ENCODE measurements at regions not wholly inside any gene's neighbourhood (a gene's known extent, or its start where the extent isn't known, plus 50 kb on each side); places are given as distances from the start of the nearest gene placed in this dataset.
A peak's percentile ranks its signal among the peaks of the same experiment; 100 is the strongest.

- H3K27ac ChIP-seq (ENCODE audit: low read depth in 2 of 2, low read length in 2 of 2) = no peak overlapping the region
- no peaks in the 10 kb centered on the region for H3K27me3 ChIP-seq (ENCODE audit: control insufficient read depth in 2 of 2, insufficient read depth in 2 of 2, low read length in 2 of 2)
- no peaks in the 10 kb centered on the region for H3K36me3 ChIP-seq (ENCODE audit: control insufficient read depth in 2 of 2, insufficient read depth in 2 of 2, low read length in 2 of 2)
- H3K9me3 ChIP-seq (ENCODE audit: control insufficient read depth in 2 of 2, low read length in 2 of 2) = no peaks in the 10 kb centered on the region
- H3K9ac ChIP-seq (ENCODE audit: low read depth in 1 of 2, low read length in 2 of 2) = no peak overlapping the region
- no peaks in the 10 kb centered on the region for H3K4me1 ChIP-seq (ENCODE audit: control insufficient read depth in 2 of 2, insufficient read depth in 2 of 2, low read length in 2 of 2)
- peak overlapping the region in 1 of 2 donors; percentile 23 for H3K4me3 ChIP-seq (ENCODE audit: low read length in 2 of 2)
Measured at GRCh38 chr18:25921677-25922421, 168.6 kb downstream of the SS18 start.

GRCh38 chr18:25915907-25916306 lies 174.5 kb downstream of the SS18 start:
- Histone ChIP-seq H3K9ac (ENCODE audit: low read depth in 1 of 2, low read length in 2 of 2) (no peak overlapping the region), H3K27ac (ENCODE audit: low read depth in 2 of 2, low read length in 2 of 2) (no peak overlapping the region), H3K4me1 (ENCODE audit: control insufficient read depth in 2 of 2, insufficient read depth in 2 of 2, low read length in 2 of 2) (no peaks in the 10 kb centered on the region), H3K36me3 (ENCODE audit: control insufficient read depth in 2 of 2, insufficient read depth in 2 of 2, low read length in 2 of 2) (no peaks in the 10 kb centered on the region), H3K9me3 (ENCODE audit: control insufficient read depth in 2 of 2, low read length in 2 of 2) (no peaks in the 10 kb centered on the region), H3K27me3 (ENCODE audit: control insufficient read depth in 2 of 2, insufficient read depth in 2 of 2, low read length in 2 of 2) (no peaks in the 10 kb centered on the region), H3K4me3 (ENCODE audit: low read length in 2 of 2) (no peak overlapping the region)

GRCh38 chr18:25898965-25899364 lies 191.4 kb downstream of the SS18 start:
- no peak overlapping the region for H3K9ac ChIP-seq (ENCODE audit: low read depth in 1 of 2, low read length in 2 of 2)
- no peaks in the 10 kb centered on the region for H3K9me3 ChIP-seq (ENCODE audit: control insufficient read depth in 2 of 2, low read length in 2 of 2)
- H3K27ac ChIP-seq (ENCODE audit: low read depth in 2 of 2, low read length in 2 of 2) = no peak overlapping the region
- H3K27me3 ChIP-seq (ENCODE audit: control insufficient read depth in 2 of 2, insufficient read depth in 2 of 2, low read length in 2 of 2) = no peaks in the 10 kb centered on the region
- no peaks in the 10 kb centered on the region for H3K4me1 ChIP-seq (ENCODE audit: control insufficient read depth in 2 of 2, insufficient read depth in 2 of 2, low read length in 2 of 2)
- no peaks in the 10 kb centered on the region for H3K36me3 ChIP-seq (ENCODE audit: control insufficient read depth in 2 of 2, insufficient read depth in 2 of 2, low read length in 2 of 2)
- no peak overlapping the region for H3K4me3 ChIP-seq (ENCODE audit: low read length in 2 of 2)

GRCh38 chr18:25896956-25897355 lies 193.5 kb downstream of the SS18 start:
- Histone ChIP-seq H3K4me1 (ENCODE audit: control insufficient read depth in 2 of 2, insufficient read depth in 2 of 2, low read length in 2 of 2) (no peaks in the 10 kb centered on the region), H3K4me3 (ENCODE audit: low read length in 2 of 2) (no peak overlapping the region), H3K27ac (ENCODE audit: low read depth in 2 of 2, low read length in 2 of 2) (no peak overlapping the region), H3K36me3 (ENCODE audit: control insufficient read depth in 2 of 2, insufficient read depth in 2 of 2, low read length in 2 of 2) (no peaks in the 10 kb centered on the region), H3K27me3 (ENCODE audit: control insufficient read depth in 2 of 2, insufficient read depth in 2 of 2, low read length in 2 of 2) (no peaks in the 10 kb centered on the region), H3K9ac (ENCODE audit: low read depth in 1 of 2, low read length in 2 of 2) (no peak overlapping the region), H3K9me3 (ENCODE audit: control insufficient read depth in 2 of 2, low read length in 2 of 2) (no peaks in the 10 kb centered on the region)

GRCh38 chr18:25896178-25896780 lies 194.1 kb downstream of the SS18 start:
- Histone ChIP-seq H3K4me3 (ENCODE audit: low read length in 2 of 2) (no peak overlapping the region), H3K9me3 (ENCODE audit: control insufficient read depth in 2 of 2, low read length in 2 of 2) (no peaks in the 10 kb centered on the region), H3K27me3 (ENCODE audit: control insufficient read depth in 2 of 2, insufficient read depth in 2 of 2, low read length in 2 of 2) (no peaks in the 10 kb centered on the region), H3K27ac (ENCODE audit: low read depth in 2 of 2, low read length in 2 of 2) (no peak overlapping the region), H3K9ac (ENCODE audit: low read depth in 1 of 2, low read length in 2 of 2) (no peak overlapping the region), H3K36me3 (ENCODE audit: control insufficient read depth in 2 of 2, insufficient read depth in 2 of 2, low read length in 2 of 2) (no peaks in the 10 kb centered on the region), H3K4me1 (ENCODE audit: control insufficient read depth in 2 of 2, insufficient read depth in 2 of 2, low read length in 2 of 2) (no peaks in the 10 kb centered on the region)

GRCh38 chr18:25895518-25895917 lies 194.9 kb downstream of the SS18 start:
- Histone ChIP-seq H3K36me3 (ENCODE audit: control insufficient read depth in 2 of 2, insufficient read depth in 2 of 2, low read length in 2 of 2) (no peaks in the 10 kb centered on the region), H3K4me1 (ENCODE audit: control insufficient read depth in 2 of 2, insufficient read depth in 2 of 2, low read length in 2 of 2) (no peaks in the 10 kb centered on the region), H3K9me3 (ENCODE audit: control insufficient read depth in 2 of 2, low read length in 2 of 2) (no peaks in the 10 kb centered on the region), H3K27ac (ENCODE audit: low read depth in 2 of 2, low read length in 2 of 2) (no peak overlapping the region), H3K27me3 (ENCODE audit: control insufficient read depth in 2 of 2, insufficient read depth in 2 of 2, low read length in 2 of 2) (no peaks in the 10 kb centered on the region), H3K9ac (ENCODE audit: low read depth in 1 of 2, low read length in 2 of 2) (no peak overlapping the region), H3K4me3 (ENCODE audit: low read length in 2 of 2) (no peak overlapping the region)

GRCh38 chr18:25886283-25886682 lies 204.1 kb downstream of the SS18 start:
- no peak overlapping the region for H3K27ac ChIP-seq (ENCODE audit: low read depth in 2 of 2, low read length in 2 of 2)

GRCh38 chr18:25883091-25883490 lies 207.3 kb downstream of the SS18 start:
- no peaks in the 10 kb centered on the region for H3K36me3 ChIP-seq (ENCODE audit: control insufficient read depth in 2 of 2, insufficient read depth in 2 of 2, low read length in 2 of 2)
- no peaks in the 10 kb centered on the region for H3K9me3 ChIP-seq (ENCODE audit: control insufficient read depth in 2 of 2, low read length in 2 of 2)
- H3K27ac ChIP-seq (ENCODE audit: low read depth in 2 of 2, low read length in 2 of 2) = no peak overlapping the region
- no peaks in the 10 kb centered on the region for H3K27me3 ChIP-seq (ENCODE audit: control insufficient read depth in 2 of 2, insufficient read depth in 2 of 2, low read length in 2 of 2)
- H3K4me1 ChIP-seq (ENCODE audit: control insufficient read depth in 2 of 2, insufficient read depth in 2 of 2, low read length in 2 of 2) = peaks cover 0 to 7% of the 10 kb centered on the region in 2 donors
- H3K4me3 ChIP-seq (ENCODE audit: low read length in 2 of 2) = no peak overlapping the region
- H3K9ac ChIP-seq (ENCODE audit: low read depth in 1 of 2, low read length in 2 of 2) = no peak overlapping the region

More at GRCh38 chr18:25886283-25886682, 204.1 kb downstream of the SS18 start:
- no peaks in the 10 kb centered on the region for H3K9me3 ChIP-seq (ENCODE audit: control insufficient read depth in 2 of 2, low read length in 2 of 2)
- H3K36me3 ChIP-seq (ENCODE audit: control insufficient read depth in 2 of 2, insufficient read depth in 2 of 2, low read length in 2 of 2) = no peaks in the 10 kb centered on the region
- H3K27me3 ChIP-seq (ENCODE audit: control insufficient read depth in 2 of 2, insufficient read depth in 2 of 2, low read length in 2 of 2) = no peaks in the 10 kb centered on the region
- H3K9ac ChIP-seq (ENCODE audit: low read depth in 1 of 2, low read length in 2 of 2) = no peak overlapping the region
- no peak overlapping the region for H3K4me3 ChIP-seq (ENCODE audit: low read length in 2 of 2)
- H3K4me1 ChIP-seq (ENCODE audit: control insufficient read depth in 2 of 2, insufficient read depth in 2 of 2, low read length in 2 of 2) = peaks cover 0 to 7% of the 10 kb centered on the region in 2 donors

GRCh38 chr18:25881149-25881548 lies 209.3 kb downstream of the SS18 start:
- H3K4me3 ChIP-seq (ENCODE audit: low read length in 2 of 2) = no peak overlapping the region

GRCh38 chr18:25880441-25880840 lies 210.0 kb downstream of the SS18 start:
- Histone ChIP-seq H3K9me3 (ENCODE audit: control insufficient read depth in 2 of 2, low read length in 2 of 2) (no peaks in the 10 kb centered on the region), H3K4me1 (ENCODE audit: control insufficient read depth in 2 of 2, insufficient read depth in 2 of 2, low read length in 2 of 2) (peaks cover 0 to 10% of the 10 kb centered on the region in 2 donors), H3K36me3 (ENCODE audit: control insufficient read depth in 2 of 2, insufficient read depth in 2 of 2, low read length in 2 of 2) (no peaks in the 10 kb centered on the region), H3K27ac (ENCODE audit: low read depth in 2 of 2, low read length in 2 of 2) (no peak overlapping the region), H3K4me3 (ENCODE audit: low read length in 2 of 2) (no peak overlapping the region), H3K27me3 (ENCODE audit: control insufficient read depth in 2 of 2, insufficient read depth in 2 of 2, low read length in 2 of 2) (no peaks in the 10 kb centered on the region), H3K9ac (ENCODE audit: low read depth in 1 of 2, low read length in 2 of 2) (no peak overlapping the region)

More at GRCh38 chr18:25881149-25881548, 209.3 kb downstream of the SS18 start:
- Histone ChIP-seq H3K27me3 (ENCODE audit: control insufficient read depth in 2 of 2, insufficient read depth in 2 of 2, low read length in 2 of 2) (no peaks in the 10 kb centered on the region), H3K36me3 (ENCODE audit: control insufficient read depth in 2 of 2, insufficient read depth in 2 of 2, low read length in 2 of 2) (no peaks in the 10 kb centered on the region), H3K9me3 (ENCODE audit: control insufficient read depth in 2 of 2, low read length in 2 of 2) (no peaks in the 10 kb centered on the region), H3K27ac (ENCODE audit: low read depth in 2 of 2, low read length in 2 of 2) (no peak overlapping the region), H3K4me1 (ENCODE audit: control insufficient read depth in 2 of 2, insufficient read depth in 2 of 2, low read length in 2 of 2) (peaks cover 0 to 7% of the 10 kb centered on the region in 2 donors), H3K9ac (ENCODE audit: low read depth in 1 of 2, low read length in 2 of 2) (no peak overlapping the region)
